Upper lobe of right lung (tissue), 1 donor: ENCODE measurements at regions not wholly inside any gene's neighbourhood (a gene's known extent, or its start where the extent isn't known, plus 50 kb on each side); places are given as distances from the start of the nearest gene placed in this dataset.
"Not testable (repeated sequence)": the region's sequence is repeated elsewhere in the genome, so short reads cannot be mapped to it uniquely, and the experiment has no call there.

Experiments used
- ATAC-seq: fragments of 200-7000 bp; cut with Tn5 transposase; one replicate; pipeline ENCODE4 v1.9.1; 2020; ENCODE audit warnings: mild to moderate bottlenecking, moderate library complexity
- DNase-seq: peaks from one replicate; pipeline ENCODE4 v3.0.0-alpha.2; 2020
- H3K27ac ChIP-seq: fragments of 200-600 bp; one replicate; pipeline ENCODE4 v1.8.0; 2022
- H3K27me3 ChIP-seq: fragments of 200-600 bp; one replicate; pipeline ENCODE4 v1.8.0; 2022; ENCODE audit warnings: mild to moderate bottlenecking
- H3K36me3 ChIP-seq: fragments of 200-600 bp; one replicate; pipeline ENCODE4 v1.8.0; 2022
- H3K4me1 ChIP-seq: fragments of 200-600 bp; one replicate; pipeline ENCODE4 v1.8.0; 2022
- H3K4me3 ChIP-seq: fragments of 200-600 bp; one replicate; pipeline ENCODE4 v1.8.0; 2022; ENCODE audit warnings: mild to moderate bottlenecking
- H3K9me3 ChIP-seq: fragments of 200-600 bp; one replicate; pipeline ENCODE4 v1.8.0; 2022
- intact Hi-C: fragments of 100-400 bp; cut with DNase I; formaldehyde crosslinking; loops from one replicate; pipeline ENCODE4 v1.11.0; 2022
- TF ChIP-seq, protein P1 (sequence below): fragments of 200-600 bp; IDR thresholded peaks from one replicate; pipeline ENCODE4 v1.8.0; 2022; ENCODE audit warnings: antibody characterized with exemption
- donor health status: DM: no; HTN: yes; CAD: no; lungs with severe emphysema.

GRCh38 chr13:80164462-80164861, 176.5 kb downstream of the SPRY2 start:
- TF ChIP-seq, protein P1, sequence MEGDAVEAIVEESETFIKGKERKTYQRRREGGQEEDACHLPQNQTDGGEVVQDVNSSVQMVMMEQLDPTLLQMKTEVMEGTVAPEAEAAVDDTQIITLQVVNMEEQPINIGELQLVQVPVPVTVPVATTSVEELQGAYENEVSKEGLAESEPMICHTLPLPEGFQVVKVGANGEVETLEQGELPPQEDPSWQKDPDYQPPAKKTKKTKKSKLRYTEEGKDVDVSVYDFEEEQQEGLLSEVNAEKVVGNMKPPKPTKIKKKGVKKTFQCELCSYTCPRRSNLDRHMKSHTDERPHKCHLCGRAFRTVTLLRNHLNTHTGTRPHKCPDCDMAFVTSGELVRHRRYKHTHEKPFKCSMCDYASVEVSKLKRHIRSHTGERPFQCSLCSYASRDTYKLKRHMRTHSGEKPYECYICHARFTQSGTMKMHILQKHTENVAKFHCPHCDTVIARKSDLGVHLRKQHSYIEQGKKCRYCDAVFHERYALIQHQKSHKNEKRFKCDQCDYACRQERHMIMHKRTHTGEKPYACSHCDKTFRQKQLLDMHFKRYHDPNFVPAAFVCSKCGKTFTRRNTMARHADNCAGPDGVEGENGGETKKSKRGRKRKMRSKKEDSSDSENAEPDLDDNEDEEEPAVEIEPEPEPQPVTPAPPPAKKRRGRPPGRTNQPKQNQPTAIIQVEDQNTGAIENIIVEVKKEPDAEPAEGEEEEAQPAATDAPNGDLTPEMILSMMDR = no peak
- no peaks in the 10 kb centered on the region for H3K9me3 ChIP-seq
- H3K36me3 ChIP-seq = no peaks in the 10 kb centered on the region
- no peak for DNase-seq
- no peaks in the 10 kb centered on the region for H3K4me1 ChIP-seq
- no peaks in the 10 kb centered on the region for H3K27me3 ChIP-seq
- H3K27ac ChIP-seq = no peak overlapping the region
- intact Hi-C loops = no loop called here
- no peak for ATAC-seq
- no peak overlapping the region for H3K4me3 ChIP-seq

- ATAC-seq (no peak), DNase-seq (no peak)
Measured at GRCh38 chr13:80161896-80162295, 179.0 kb downstream of the SPRY2 start.

GRCh38 chr13:80161219-80161618, 179.7 kb downstream of the SPRY2 start:
- H3K4me3 ChIP-seq = no peak overlapping the region
- no peaks in the 10 kb centered on the region for H3K9me3 ChIP-seq
- TF ChIP-seq, protein P1 = no peak
- no peaks in the 10 kb centered on the region for H3K27me3 ChIP-seq
- H3K4me1 ChIP-seq = no peaks in the 10 kb centered on the region
- no peak for DNase-seq
- H3K27ac ChIP-seq = no peak overlapping the region
- intact Hi-C loops = no loop called here
- H3K36me3 ChIP-seq = no peaks in the 10 kb centered on the region
- ATAC-seq = no peak

More at GRCh38 chr13:80161896-80162295, 179.0 kb downstream of the SPRY2 start:
- TF ChIP-seq, protein P1 = no peak
- Histone ChIP-seq H3K27ac (no peak overlapping the region), H3K36me3 (no peaks in the 10 kb centered on the region), H3K27me3 (no peaks in the 10 kb centered on the region), H3K9me3 (no peaks in the 10 kb centered on the region), H3K4me1 (no peaks in the 10 kb centered on the region), H3K4me3 (no peak overlapping the region)
- intact Hi-C loops = no loop called here

- Histone ChIP-seq H3K4me3 (no peak overlapping the region), H3K27me3 (no peaks in the 10 kb centered on the region), H3K27ac (no peak overlapping the region), H3K4me1 (no peaks in the 10 kb centered on the region), H3K9me3 (no peaks in the 10 kb centered on the region), H3K36me3 (no peaks in the 10 kb centered on the region)
- intact Hi-C loops = no loop called here
- TF ChIP-seq, protein P1 = no peak
- ATAC-seq (no peak), DNase-seq (no peak)
Measured at GRCh38 chr13:80160110-80160509, 180.8 kb downstream of the SPRY2 start.

- no peaks in the 10 kb centered on the region for H3K9me3 ChIP-seq
- no peak overlapping the region for H3K27ac ChIP-seq
- no peak overlapping the region for H3K4me3 ChIP-seq
- TF ChIP-seq, protein P1 = no peak
- intact Hi-C loops = no loop called here
- H3K4me1 ChIP-seq = no peaks in the 10 kb centered on the region
- no peaks in the 10 kb centered on the region for H3K36me3 ChIP-seq
- DNase-seq = no peak
- ATAC-seq = peak; percentile 87
- no peaks in the 10 kb centered on the region for H3K27me3 ChIP-seq
Measured at GRCh38 chr13:80157261-80157932, 183.5 kb downstream of the SPRY2 start.

DNA sequence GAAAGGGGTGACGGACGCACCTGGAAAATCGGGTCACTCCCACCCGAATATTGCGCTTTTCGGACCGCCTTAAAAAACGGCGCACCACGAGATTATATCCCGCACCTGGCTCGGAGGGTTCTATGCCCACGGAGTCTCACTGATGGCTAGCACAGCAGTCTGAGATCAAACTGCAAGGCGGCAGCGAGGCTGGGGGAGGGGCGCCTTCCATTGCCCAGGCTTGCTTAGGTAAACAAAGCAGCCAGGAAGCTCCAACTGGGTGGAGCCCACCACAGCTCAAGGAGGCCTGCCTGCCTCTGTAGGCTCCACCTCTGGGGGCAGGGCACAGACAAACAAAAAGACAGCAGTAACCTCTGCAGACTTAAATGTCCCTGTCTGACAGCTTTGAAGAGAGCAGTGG, 188.8 kb downstream of the SPRY2 start:
- H3K9me3 ChIP-seq, H3K27me3 ChIP-seq, H3K4me3 ChIP-seq, H3K4me1 ChIP-seq, H3K27ac ChIP-seq, DNase-seq, H3K36me3 ChIP-seq, ATAC-seq, intact Hi-C loops: not testable (repeated sequence)
